HEK293 (cell line): ENCODE measurements at regions not wholly inside any gene's neighbourhood (a gene's known extent, or its start where the extent isn't known, plus 50 kb on each side); places are given as distances from the start of the nearest gene placed in this dataset.

Experiments used
- ZFP37 ChIP-seq: fragments of 450-650 bp; formaldehyde crosslinking; IDR thresholded peaks from 2 replicates; pipeline ENCODE4 v1.5.1; 2016; ENCODE audit warnings: missing biosample characterization, missing genetic modification characterization
- ZNF596 ChIP-seq: fragments of 450-650 bp; IDR thresholded peaks from 2 replicates; pipeline ENCODE4 v1.5.0; 2018; ENCODE audit warnings: missing biosample characterization, mild to moderate bottlenecking, missing genetic modification characterization, moderate library complexity
- ZNF701 ChIP-seq: fragments of 450-650 bp; formaldehyde crosslinking; IDR thresholded peaks from 2 replicates; pipeline ENCODE4 v1.5.1; 2016; ENCODE audit warnings: missing biosample characterization, missing genetic modification characterization
- TF ChIP-seq, protein P1 (sequence below): fragments of 450-650 bp; formaldehyde crosslinking; IDR thresholded peaks from 2 replicates; pipeline ENCODE4 v1.5.1; 2017; ENCODE audit warnings: missing biosample characterization, missing genetic modification characterization
- TF ChIP-seq, protein P2 (sequence below): fragments of 450-650 bp; formaldehyde crosslinking; IDR thresholded peaks from 2 replicates; pipeline ENCODE4 v1.5.1; 2016; ENCODE audit warnings: missing biosample characterization, missing genetic modification characterization
- TF ChIP-seq, protein P3 (sequence below): fragments of 450-650 bp; formaldehyde crosslinking; IDR thresholded peaks from 2 replicates; pipeline ENCODE4 v1.5.1; 2016; ENCODE audit warnings: missing biosample characterization, missing genetic modification characterization
- TF ChIP-seq, protein P4 (sequence below): IDR thresholded peaks from 2 replicates; pipeline ENCODE4 v1.6.1; 2011; ENCODE audit warnings: mild to moderate bottlenecking, low read depth, low read length, borderline replicate concordance

DNA sequence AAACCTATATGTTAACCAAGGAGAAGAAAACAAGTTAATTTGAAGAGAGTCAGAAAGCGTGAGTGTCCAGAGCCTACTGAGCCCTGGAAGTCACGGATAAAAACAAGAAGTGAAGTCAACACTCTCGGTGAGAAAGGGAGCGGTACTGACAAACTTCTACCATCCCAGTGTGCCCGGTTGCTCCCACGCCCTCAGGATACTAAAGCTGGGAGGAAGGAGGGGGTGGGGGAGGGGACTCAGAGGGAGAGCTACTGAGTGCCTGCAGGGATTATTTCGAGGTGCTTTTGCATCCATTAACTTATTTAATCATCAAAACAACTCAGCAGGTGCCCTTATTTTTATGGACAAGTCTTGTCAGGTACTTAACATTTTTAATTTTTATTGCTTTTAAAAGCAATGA is 166.2 kb downstream of the ZIC5 start:
- TF ChIP-seq, protein P1, sequence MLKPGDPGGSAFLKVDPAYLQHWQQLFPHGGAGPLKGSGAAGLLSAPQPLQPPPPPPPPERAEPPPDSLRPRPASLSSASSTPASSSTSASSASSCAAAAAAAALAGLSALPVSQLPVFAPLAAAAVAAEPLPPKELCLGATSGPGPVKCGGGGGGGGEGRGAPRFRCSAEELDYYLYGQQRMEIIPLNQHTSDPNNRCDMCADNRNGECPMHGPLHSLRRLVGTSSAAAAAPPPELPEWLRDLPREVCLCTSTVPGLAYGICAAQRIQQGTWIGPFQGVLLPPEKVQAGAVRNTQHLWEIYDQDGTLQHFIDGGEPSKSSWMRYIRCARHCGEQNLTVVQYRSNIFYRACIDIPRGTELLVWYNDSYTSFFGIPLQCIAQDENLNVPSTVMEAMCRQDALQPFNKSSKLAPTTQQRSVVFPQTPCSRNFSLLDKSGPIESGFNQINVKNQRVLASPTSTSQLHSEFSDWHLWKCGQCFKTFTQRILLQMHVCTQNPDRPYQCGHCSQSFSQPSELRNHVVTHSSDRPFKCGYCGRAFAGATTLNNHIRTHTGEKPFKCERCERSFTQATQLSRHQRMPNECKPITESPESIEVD (tag by site-specific recombination): peak; percentile 40
- TF ChIP-seq, protein P2, sequence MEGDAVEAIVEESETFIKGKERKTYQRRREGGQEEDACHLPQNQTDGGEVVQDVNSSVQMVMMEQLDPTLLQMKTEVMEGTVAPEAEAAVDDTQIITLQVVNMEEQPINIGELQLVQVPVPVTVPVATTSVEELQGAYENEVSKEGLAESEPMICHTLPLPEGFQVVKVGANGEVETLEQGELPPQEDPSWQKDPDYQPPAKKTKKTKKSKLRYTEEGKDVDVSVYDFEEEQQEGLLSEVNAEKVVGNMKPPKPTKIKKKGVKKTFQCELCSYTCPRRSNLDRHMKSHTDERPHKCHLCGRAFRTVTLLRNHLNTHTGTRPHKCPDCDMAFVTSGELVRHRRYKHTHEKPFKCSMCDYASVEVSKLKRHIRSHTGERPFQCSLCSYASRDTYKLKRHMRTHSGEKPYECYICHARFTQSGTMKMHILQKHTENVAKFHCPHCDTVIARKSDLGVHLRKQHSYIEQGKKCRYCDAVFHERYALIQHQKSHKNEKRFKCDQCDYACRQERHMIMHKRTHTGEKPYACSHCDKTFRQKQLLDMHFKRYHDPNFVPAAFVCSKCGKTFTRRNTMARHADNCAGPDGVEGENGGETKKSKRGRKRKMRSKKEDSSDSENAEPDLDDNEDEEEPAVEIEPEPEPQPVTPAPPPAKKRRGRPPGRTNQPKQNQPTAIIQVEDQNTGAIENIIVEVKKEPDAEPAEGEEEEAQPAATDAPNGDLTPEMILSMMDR: no peak
- TF ChIP-seq, protein P3, sequence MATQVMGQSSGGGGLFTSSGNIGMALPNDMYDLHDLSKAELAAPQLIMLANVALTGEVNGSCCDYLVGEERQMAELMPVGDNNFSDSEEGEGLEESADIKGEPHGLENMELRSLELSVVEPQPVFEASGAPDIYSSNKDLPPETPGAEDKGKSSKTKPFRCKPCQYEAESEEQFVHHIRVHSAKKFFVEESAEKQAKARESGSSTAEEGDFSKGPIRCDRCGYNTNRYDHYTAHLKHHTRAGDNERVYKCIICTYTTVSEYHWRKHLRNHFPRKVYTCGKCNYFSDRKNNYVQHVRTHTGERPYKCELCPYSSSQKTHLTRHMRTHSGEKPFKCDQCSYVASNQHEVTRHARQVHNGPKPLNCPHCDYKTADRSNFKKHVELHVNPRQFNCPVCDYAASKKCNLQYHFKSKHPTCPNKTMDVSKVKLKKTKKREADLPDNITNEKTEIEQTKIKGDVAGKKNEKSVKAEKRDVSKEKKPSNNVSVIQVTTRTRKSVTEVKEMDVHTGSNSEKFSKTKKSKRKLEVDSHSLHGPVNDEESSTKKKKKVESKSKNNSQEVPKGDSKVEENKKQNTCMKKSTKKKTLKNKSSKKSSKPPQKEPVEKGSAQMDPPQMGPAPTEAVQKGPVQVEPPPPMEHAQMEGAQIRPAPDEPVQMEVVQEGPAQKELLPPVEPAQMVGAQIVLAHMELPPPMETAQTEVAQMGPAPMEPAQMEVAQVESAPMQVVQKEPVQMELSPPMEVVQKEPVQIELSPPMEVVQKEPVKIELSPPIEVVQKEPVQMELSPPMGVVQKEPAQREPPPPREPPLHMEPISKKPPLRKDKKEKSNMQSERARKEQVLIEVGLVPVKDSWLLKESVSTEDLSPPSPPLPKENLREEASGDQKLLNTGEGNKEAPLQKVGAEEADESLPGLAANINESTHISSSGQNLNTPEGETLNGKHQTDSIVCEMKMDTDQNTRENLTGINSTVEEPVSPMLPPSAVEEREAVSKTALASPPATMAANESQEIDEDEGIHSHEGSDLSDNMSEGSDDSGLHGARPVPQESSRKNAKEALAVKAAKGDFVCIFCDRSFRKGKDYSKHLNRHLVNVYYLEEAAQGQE (tag by site-specific recombination): no peak
- TF ChIP-seq, protein P4, sequence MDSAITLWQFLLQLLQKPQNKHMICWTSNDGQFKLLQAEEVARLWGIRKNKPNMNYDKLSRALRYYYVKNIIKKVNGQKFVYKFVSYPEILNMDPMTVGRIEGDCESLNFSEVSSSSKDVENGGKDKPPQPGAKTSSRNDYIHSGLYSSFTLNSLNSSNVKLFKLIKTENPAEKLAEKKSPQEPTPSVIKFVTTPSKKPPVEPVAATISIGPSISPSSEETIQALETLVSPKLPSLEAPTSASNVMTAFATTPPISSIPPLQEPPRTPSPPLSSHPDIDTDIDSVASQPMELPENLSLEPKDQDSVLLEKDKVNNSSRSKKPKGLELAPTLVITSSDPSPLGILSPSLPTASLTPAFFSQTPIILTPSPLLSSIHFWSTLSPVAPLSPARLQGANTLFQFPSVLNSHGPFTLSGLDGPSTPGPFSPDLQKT: no peak
- TF ChIP-seq ZNF701 (no peak), ZFP37 (no peak), ZNF596 (tag by site-specific recombination) (no peak)
